SK-N-SH treated with all-trans-retinoic acid at 6 μM for 48 hours (cell line): ENCODE measurements at regions not wholly inside any gene's neighbourhood (a gene's known extent, or its start where the extent isn't known, plus 50 kb on each side); places are given as distances from the start of the nearest gene placed in this dataset.

Experiments used
- ARNTL ChIP-seq: fragments of 450-650 bp; formaldehyde crosslinking; IDR thresholded peaks from 2 replicates; pipeline ENCODE4 v1.5.0; 2020; ENCODE audit warnings: low read depth, mild to moderate bottlenecking, moderate library complexity, borderline replicate concordance
- CREB5 ChIP-seq: fragments of 250-450 bp; sonication (Bioruptor Pico); IDR thresholded peaks from 2 replicates; pipeline ENCODE4 v1.5.1; 2020; ENCODE audit warnings: low read depth, mild to moderate bottlenecking, moderate library complexity
- ESRRG ChIP-seq: fragments of 250-450 bp; sonication (Bioruptor Pico); IDR thresholded peaks from 2 replicates; pipeline ENCODE4 v1.6.1; 2021; ENCODE audit warnings: mild to moderate bottlenecking
- ISL1 ChIP-seq: fragments of 250-450 bp; sonication (Bioruptor Pico); IDR thresholded peaks from 2 replicates; pipeline ENCODE4 v2.1.2; 2022; ENCODE audit warnings: mild to moderate bottlenecking, moderate library complexity
- OSR1 ChIP-seq: fragments of 250-450 bp; sonication (Bioruptor Pico); IDR thresholded peaks from 2 replicates; pipeline ENCODE4 v1.8.0; 2022; ENCODE audit warnings: moderate library complexity, mild to moderate bottlenecking, inconsistent platforms
- PATZ1 ChIP-seq: fragments of 250-450 bp; sonication (Bioruptor Pico); IDR thresholded peaks from 2 replicates; pipeline ENCODE4 v1.8.0; 2020; ENCODE audit warnings: mild to moderate bottlenecking, moderate library complexity, borderline replicate concordance
- RARB ChIP-seq: fragments of 250-450 bp; sonication (Bioruptor Pico); IDR thresholded peaks from 2 replicates; pipeline ENCODE4 v1.8.0; 2021; ENCODE audit warnings: mild to moderate bottlenecking, moderate library complexity
- TOX ChIP-seq: fragments of 250-450 bp; sonication (Bioruptor Pico); IDR thresholded peaks from 2 replicates; pipeline ENCODE4 v1.8.0; 2021; ENCODE audit warnings: mild to moderate bottlenecking, moderate library complexity, borderline replicate concordance
- ZC3H10 ChIP-seq: fragments of 250-450 bp; sonication (Bioruptor Pico); IDR thresholded peaks from 2 replicates; pipeline ENCODE4 v1.5.1; 2021; ENCODE audit warnings: mild to moderate bottlenecking, moderate library complexity
- ZFP3 ChIP-seq: fragments of 250-450 bp; sonication (Bioruptor Pico); IDR thresholded peaks from 2 replicates; pipeline ENCODE4 v1.5.0; 2020; ENCODE audit warnings: mild to moderate bottlenecking, moderate library complexity
- ZFP30 ChIP-seq: fragments of 450-650 bp; formaldehyde crosslinking; IDR thresholded peaks from 2 replicates; pipeline ENCODE4 v1.5.0; 2022; ENCODE audit warnings: mild to moderate bottlenecking, moderate library complexity
- ZNF70 ChIP-seq: fragments of 450-650 bp; formaldehyde crosslinking; IDR thresholded peaks from 2 replicates; pipeline ENCODE4 v1.5.0; 2020; ENCODE audit warnings: mild to moderate bottlenecking, moderate library complexity

- TF ChIP-seq ARNTL (CRISPR knock-in tag) (no peak), TOX (CRISPR knock-in tag) (no peak), CREB5 (no peak), RARB (no peak), ZFP30 (CRISPR knock-in tag) (no peak), ZFP3 (CRISPR knock-in tag) (no peak), PATZ1 (CRISPR knock-in tag) (no peak), OSR1 (CRISPR knock-in tag) (no peak), ISL1 (no peak), ZNF70 (CRISPR knock-in tag) (no peak), ESRRG (CRISPR knock-in tag) (no peak), ZC3H10 (no peak)
Observed at GRCh38 chr5:34511063-34511462, 145.1 kb upstream of the RAI14 start.
